K562 (cell line): ENCODE measurements at regions not wholly inside any gene's neighbourhood (a gene's known extent, or its start where the extent isn't known, plus 50 kb on each side); places are given as distances from the start of the nearest gene placed in this dataset.
A peak's percentile ranks its signal among the peaks of the same experiment; 100 is the strongest.

Experiments
- ATAC-seq: fragments of 200-7000 bp; cut with Tn5 transposase; 3 replicates; pipeline ENCODE4 v1.9.1; 2020; ENCODE audit warnings: moderate library complexity
- BruUV-seq: library from RNA; stranded (reverse); fragments of 400-500 nt; replicated peaks from 2 replicates; lab custom pipeline; 2021; lab: Mats Ljungman, UMichigan
- CTCF ChIA-PET: fragments of 300-600 bp; formaldehyde crosslinking; extraction: SDS; loops from one replicate; lab custom pipeline; 2021; ENCODE audit warnings: low intra/inter-chr PET ratio; lab: Yijun Ruan, JAX
- POLR2A ChIA-PET: fragments of 300-600, 350-650 bp; sonication (Branson Sonifier 250); formaldehyde crosslinking; extraction: SDS; loops from one replicate; lab custom pipeline; 2021; ENCODE audit warnings: antibody characterized with exemption, inconsistent platforms; lab: Yijun Ruan, JAX
- DNase-seq, 4 experiments: peaks; one replicate each; pipeline versions ENCODE4 v3.0.0 to v3.0.0-alpha.2; 2011 to 2018; ENCODE audit warnings: low spot score in 3 of 4, mixed read lengths in 3 of 4; ENCODE audit errors: extremely low read depth in 1 of 4
- FAIRE-seq: peaks from 2 replicates; lab custom pipeline; 2011; peaks lifted over from hg19 to GRCh38; lab: Jason Lieb, UNC
- H2AFZ ChIP-seq: 2 replicates; pipeline ENCODE4 v1.6.0; 2011; ENCODE audit warnings: low read depth, low read length, control low read depth, inconsistent platforms
- H3K27ac ChIP-seq: fragments of 200-600 bp; 3 replicates; pipeline ENCODE4 v1.8.0; 2011; ENCODE audit warnings: low read depth, mild to moderate bottlenecking, control low read depth, inconsistent platforms, low read length, moderate library complexity, mixed read lengths; ENCODE audit errors: extremely low read depth
- H3K27me3 ChIP-seq, 2 experiments: fragments of 300-600 bp in 1 of 2; 2 replicates in 1 of 2; 3 replicates in 1 of 2; pipeline versions ENCODE4 v1.6.0 to v1.8.0; 2011; ENCODE audit warnings: inconsistent platforms in 2 of 2, low read length in 2 of 2, mild to moderate bottlenecking in 1 of 2, mixed read lengths in 1 of 2, moderate library complexity in 1 of 2; ENCODE audit not compliant: control insufficient read depth in 2 of 2, insufficient read depth in 2 of 2
- H3K36me3 ChIP-seq: fragments of 300-600 bp; 3 replicates; pipeline ENCODE4 v1.8.0; 2011; ENCODE audit warnings: mild to moderate bottlenecking, low read length, inconsistent platforms; ENCODE audit not compliant: control insufficient read depth, insufficient read depth
- H3K4me1 ChIP-seq, 2 experiments: fragments of 200-600 bp in 1 of 2; replicated peaks in 1 of 2; 2 replicates in 1 of 2; 3 replicates in 1 of 2; pipeline versions ENCODE4 v1.5.1 to v1.8.0; 2011; ENCODE audit warnings: inconsistent platforms in 2 of 2, low read length in 2 of 2, mild to moderate bottlenecking in 1 of 2, mixed read lengths in 1 of 2, moderate library complexity in 1 of 2; ENCODE audit not compliant: control insufficient read depth in 2 of 2, insufficient read depth in 2 of 2
- H3K4me2 ChIP-seq: 2 replicates; pipeline ENCODE4 v1.6.1; 2011; ENCODE audit warnings: low read length, control low read depth, inconsistent platforms, mixed read lengths; ENCODE audit not compliant: insufficient read depth
- H3K4me3 ChIP-seq: fragments of 200-600 bp; sonication (generic), shearing (Covaris generic); 2 replicates; pipeline ENCODE4 v1.5.1; 2016; ENCODE audit warnings: control low read depth, inconsistent platforms
- H3K79me2 ChIP-seq: fragments of 200-600 bp; 3 replicates; pipeline ENCODE4 v1.8.0; 2011; ENCODE audit warnings: low read length, inconsistent platforms; ENCODE audit not compliant: control insufficient read depth, insufficient read depth
- H3K9ac ChIP-seq, 2 experiments: 2 replicates each; pipeline versions ENCODE4 v1.6.0 to v1.6.1; 2011; ENCODE audit warnings: low read depth in 2 of 2, low read length in 2 of 2, control low read depth in 1 of 2, inconsistent platforms in 1 of 2, mild to moderate bottlenecking in 1 of 2, mixed read lengths in 1 of 2; ENCODE audit not compliant: insufficient read depth in 1 of 2
- H3K9me1 ChIP-seq: one replicate; pipeline ENCODE4 v1.6.0; 2011; ENCODE audit warnings: inconsistent platforms, mild to moderate bottlenecking, low read length, moderate library complexity; ENCODE audit not compliant: control insufficient read depth, insufficient read depth
- H3K9me3 ChIP-seq: replicated peaks from 2 replicates; pipeline ENCODE4 v1.5.1; 2011; ENCODE audit warnings: low read depth, low read length, inconsistent platforms; ENCODE audit not compliant: control insufficient read depth, insufficient read depth
- H4K20me1 ChIP-seq: replicated peaks from 2 replicates; pipeline ENCODE4 v1.6.1; 2011; ENCODE audit warnings: low read length, inconsistent platforms, mixed read lengths; ENCODE audit not compliant: control insufficient read depth, insufficient read depth
- C11orf30 ChIP-seq: fragments of 450-650 bp; IDR thresholded peaks from 2 replicates; pipeline ENCODE4 v1.6.1; 2016; ENCODE audit warnings: low read depth, mild to moderate bottlenecking
- HMGN3 ChIP-seq: IDR thresholded peaks from 2 replicates; pipeline ENCODE4 v1.6.1; 2011; ENCODE audit warnings: borderline replicate concordance, low read depth, mild to moderate bottlenecking, mixed read lengths, low read length; ENCODE audit not compliant: insufficient read length; ENCODE audit errors: extremely low read depth
- HOXB6 ChIP-seq: fragments of 250-450 bp; sonication (Bioruptor Pico); IDR thresholded peaks from 2 replicates; pipeline ENCODE4 v1.5.1; 2022; ENCODE audit warnings: mild to moderate bottlenecking, borderline replicate concordance
- KLF1 ChIP-seq: fragments of 450-650 bp; IDR thresholded peaks from 2 replicates; pipeline ENCODE4 v1.6.1; 2016; ENCODE audit warnings: missing genetic modification characterization, missing compliant biosample characterization
- MAFG ChIP-seq: fragments of 450-650 bp; conservative IDR thresholded peaks from 2 replicates; pipeline ENCODE4 v1.6.1; 2016; ENCODE audit warnings: missing genetic modification characterization, missing compliant biosample characterization
- MLX ChIP-seq, 2 experiments: fragments of 450-650 bp in 1 of 2; sonication (generic) in 1 of 2; formaldehyde crosslinking; conservative IDR thresholded peaks; 2 replicates each; pipeline versions ENCODE4 v1.4.0 to v1.8.1; 2020 to 2022; ENCODE audit warnings: mild to moderate bottlenecking in 1 of 2, missing genetic modification reagents in 1 of 2
- PHF20 ChIP-seq: fragments of 450-650 bp; IDR thresholded peaks from 2 replicates; pipeline ENCODE4 v1.6.1; 2018; ENCODE audit not compliant: partially characterized antibody
- TBL1XR1 ChIP-seq, 2 experiments: IDR thresholded peaks; 2 replicates each; pipeline ENCODE4 v1.6.1; 2012; ENCODE audit warnings: improper control_type of control experiment in 2 of 2, low read length in 2 of 2, mild to moderate bottlenecking in 1 of 2
- XRCC3 ChIP-seq: fragments of 450-650 bp; IDR thresholded peaks from 2 replicates; pipeline ENCODE4 v1.6.1; 2017; ENCODE audit warnings: mild to moderate bottlenecking, moderate library complexity
- WGBS: fragments of 100-300 bp; shearing (Covaris generic); methylation state at CpG from one replicate; pipeline ENCODE4 v1.1.6; 2016; ENCODE audit warnings: low coverage, mixed read lengths; ENCODE audit not compliant: insufficient coverage; ENCODE audit errors: missing lambda C conversion rate; 5-methylcytosine and 5-hydroxymethylcytosine counted together
- in situ Hi-C: fragments of 300-500 bp; cut with MboI; formaldehyde crosslinking; loops from 4 replicates; pipeline ENCODE4 v1.15.0; 2018; ENCODE audit warnings: inconsistent platforms, mixed read lengths
- intact Hi-C: fragments of 100-400 bp; cut with micrococcal nuclease; formaldehyde crosslinking; loops from 2 replicates; pipeline ENCODE4 v1.14.2; 2022
- TF ChIP-seq, protein P1 (sequence below): fragments of 250-450 bp; sonication (Bioruptor Pico); IDR thresholded peaks from 2 replicates; pipeline ENCODE4 v1.9.0; 2021; ENCODE audit warnings: mild to moderate bottlenecking

- Histone ChIP-seq H3K9ac (no peak overlapping the region), H2AFZ (no peak overlapping the region), H3K4me3 (no peak overlapping the region), H3K9me1 (no peaks in the 10 kb centered on the region), H3K9me3 (no peaks in the 10 kb centered on the region), H3K4me1 (no peaks in the 10 kb centered on the region; a peak in 2 of 5 replicates), H3K79me2 (no peaks in the 10 kb centered on the region), H4K20me1 (no peaks in the 10 kb centered on the region), H3K27ac (no peak overlapping the region), H3K27me3 (peaks cover 4 to 16% of the 10 kb centered on the region in 2 experiments; a peak in 4 of 5 replicates), H3K36me3 (no peaks in the 10 kb centered on the region), H3K4me2 (no peak overlapping the region)
- BruUV-seq, result no TSS peak
- TF ChIP-seq XRCC3 (no peak), HMGN3 (no peak), C11orf30 (peak; percentile 33; the same call in 1 of the 2 replicates), MAFG (tag) (peak; percentile 31; the same call in 1 of the 2 replicates), PHF20 (no peak), HOXB6 (no peak), TBL1XR1 (IDR thresholded peaks at IDR 0.05; ENCODE audit: low read length in 2 of 2) (no peak), KLF1 (tag) (no peak), MLX (CRISPR knock-in tag; conservative IDR thresholded peaks at IDR 0.05) (no peak)
- TF ChIP-seq, protein P1, sequence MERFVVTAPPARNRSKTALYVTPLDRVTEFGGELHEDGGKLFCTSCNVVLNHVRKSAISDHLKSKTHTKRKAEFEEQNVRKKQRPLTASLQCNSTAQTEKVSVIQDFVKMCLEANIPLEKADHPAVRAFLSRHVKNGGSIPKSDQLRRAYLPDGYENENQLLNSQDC (CRISPR knock-in tag), result no peak
- POLR2A ChIA-PET, result no interaction called here
- intact Hi-C loops (no loop called here), in situ Hi-C loops (no loop called here)
- no peak for ATAC-seq
- 12% methylated on average over 7 of the region's 8 CpGs for whole genome bisulfite sequencing
- CTCF ChIA-PET, result no interaction called here
- FAIRE-seq, result no peak
- DNase-seq, result no peak
Observed at GRCh38 chr13:30529085-30529834, 63.5 kb upstream of the HMGB1 start.
